A673 (cell line): ENCODE measurements at regions not wholly inside any gene's neighbourhood (a gene's known extent, or its start where the extent isn't known, plus 50 kb on each side); places are given as distances from the start of the nearest gene placed in this dataset.

Experiments
- BruUV-seq: library from RNA; stranded (reverse); fragments of 400-500 nt; replicated peaks from 2 replicates; lab custom pipeline; 2021; lab: Mats Ljungman, UMichigan
- CTCF ChIA-PET: fragments of 300-600 bp; sonication (Branson Sonifier 250); formaldehyde crosslinking; loops from one replicate; lab custom pipeline; 2022; ENCODE audit warnings: antibody characterized with exemption; lab: Charles Lee
- POLR2A ChIA-PET: fragments of 300-600 bp; sonication (Branson Sonifier 250); formaldehyde crosslinking; loops from one replicate; lab custom pipeline; 2022; ENCODE audit warnings: antibody characterized with exemption; ENCODE audit not compliant: low non-redundant PET; lab: Charles Lee
- DNase-seq: peaks from one replicate; pipeline ENCODE4 v3.0.0-alpha.2; 2015; ENCODE audit warnings: low spot score
- H3K27ac ChIP-seq: fragments of 200-600 bp; sonication (generic); 2 replicates; pipeline ENCODE4 v1.5.1; 2016; ENCODE audit warnings: mixed run types, low read depth, mild to moderate bottlenecking, mixed read lengths, antibody characterized with exemption, low read length; ENCODE audit not compliant: poor library complexity, severe bottlenecking
- H3K27me3 ChIP-seq: fragments of 200-600 bp; sonication (generic); replicated peaks from 2 replicates; pipeline ENCODE4 v1.6.1; 2017; ENCODE audit warnings: mixed run types, low read depth, mild to moderate bottlenecking, mixed read lengths, antibody characterized with exemption, low read length; ENCODE audit not compliant: insufficient read depth, poor library complexity
- H3K36me3 ChIP-seq: fragments of 200-600 bp; sonication (generic); 2 replicates; pipeline ENCODE4 v1.6.1; 2016; ENCODE audit warnings: mixed run types, mild to moderate bottlenecking, mixed read lengths, antibody characterized with exemption, low read length; ENCODE audit not compliant: insufficient read depth, poor library complexity, severe bottlenecking
- H3K4me1 ChIP-seq: fragments of 200-600 bp; sonication (generic); 2 replicates; pipeline ENCODE4 v1.6.1; 2017; ENCODE audit warnings: mixed run types, mild to moderate bottlenecking, mixed read lengths, antibody characterized with exemption, low read length; ENCODE audit not compliant: insufficient read depth, poor library complexity, severe bottlenecking
- H3K4me3 ChIP-seq: fragments of 200-600 bp; sonication (generic); 2 replicates; pipeline ENCODE4 v1.5.1; 2016; ENCODE audit warnings: low read depth, mixed run types, mild to moderate bottlenecking, mixed read lengths, low read length; ENCODE audit not compliant: poor library complexity, severe bottlenecking
- H3K9me3 ChIP-seq: fragments of 200-600 bp; sonication (generic); 2 replicates; pipeline ENCODE4 v1.6.1; 2016; ENCODE audit warnings: mixed run types, low read depth, mild to moderate bottlenecking, mixed read lengths, antibody characterized with exemption, low read length; ENCODE audit not compliant: poor library complexity, severe bottlenecking
- CTCF ChIP-seq: fragments of 300-800, 200-600 bp; sonication (generic); conservative IDR thresholded peaks from 2 replicates; pipeline ENCODE4 v1.5.1; 2017; ENCODE audit warnings: low read depth, mild to moderate bottlenecking, antibody characterized with exemption, low read length, moderate library complexity, mixed read lengths
- EZH2 ChIP-seq: fragments of 200-600 bp; sonication (generic); IDR thresholded peaks from 2 replicates; pipeline ENCODE4 v1.6.1; 2017; ENCODE audit warnings: borderline replicate concordance, low read depth, mild to moderate bottlenecking, mixed read lengths, antibody characterized with exemption, low read length; ENCODE audit not compliant: poor library complexity, severe bottlenecking
- intact Hi-C: fragments of 100-400 bp; cut with micrococcal nuclease; formaldehyde crosslinking; loops from one replicate; pipeline ENCODE4 v1.10.0; 2022; ENCODE audit not compliant: unreplicated experiment

DNA sequence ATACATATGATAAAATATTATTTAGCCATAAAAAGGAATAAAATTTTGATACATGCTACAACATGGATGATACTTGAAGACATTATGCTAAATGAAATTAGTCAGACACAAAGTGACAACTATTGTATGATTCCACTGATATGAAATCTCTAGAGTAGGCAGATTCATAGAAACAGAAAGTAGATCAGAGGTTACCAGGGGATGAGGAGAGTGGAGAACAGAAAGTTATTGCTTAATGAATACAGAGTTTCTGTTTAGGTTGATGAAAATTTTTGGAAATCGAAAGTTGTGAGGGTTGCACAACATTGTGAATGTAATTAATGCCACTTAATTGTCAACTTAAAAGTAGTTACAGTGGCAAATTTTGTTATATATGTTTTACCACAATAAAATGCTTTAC is 315.7 kb upstream of the USP25 start:
- no peak overlapping the region for H3K27ac ChIP-seq
- H3K4me3 ChIP-seq = no peak overlapping the region
- no peak for DNase-seq
- BruUV-seq = no TSS peak
- H3K36me3 ChIP-seq = no peaks in the 10 kb centered on the region
- intact Hi-C loops = no loop called here
- H3K9me3 ChIP-seq = no peaks in the 10 kb centered on the region
- TF ChIP-seq EZH2 (no peak), CTCF (no peak)
- ChIA-PET POLR2A (no interaction called here), CTCF (no interaction called here)
- H3K27me3 ChIP-seq = no peaks in the 10 kb centered on the region
- H3K4me1 ChIP-seq = no peaks in the 10 kb centered on the region

DNA sequence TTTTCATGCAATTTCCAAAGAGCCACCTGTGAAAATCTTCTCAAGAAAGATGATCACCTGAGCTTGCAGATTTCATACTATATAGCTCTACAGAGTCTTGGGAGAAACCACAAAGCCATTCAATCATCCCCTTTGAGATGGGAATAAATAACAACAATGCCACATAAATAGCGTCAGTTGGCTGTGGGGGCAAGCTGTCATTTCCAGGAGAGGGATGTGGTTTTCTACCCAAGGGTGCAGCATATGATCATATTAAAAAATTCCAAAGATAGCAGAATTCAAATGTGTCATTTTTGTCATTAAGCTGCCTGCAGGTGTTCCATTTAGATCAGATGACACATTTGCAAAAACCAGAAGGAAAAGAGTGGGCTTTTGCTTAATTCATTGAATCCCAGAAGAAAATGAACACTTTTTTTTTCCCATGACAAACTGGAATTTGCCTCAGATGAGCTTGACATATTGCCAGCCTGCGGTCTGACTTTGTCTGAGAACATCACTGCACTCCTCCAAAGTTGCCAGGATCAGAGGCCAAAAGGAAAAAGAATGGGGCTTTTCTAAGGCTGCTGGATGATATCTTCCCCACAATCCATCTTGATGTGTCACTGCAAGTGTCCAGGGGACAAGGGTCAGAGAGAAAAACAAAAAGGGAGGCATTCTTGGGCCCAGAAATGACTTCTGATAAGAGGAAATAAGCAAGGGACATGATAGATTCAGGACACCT is 314.1 kb upstream of the USP25 start:
- ChIA-PET POLR2A (no interaction called here), CTCF (no interaction called here)
- Histone ChIP-seq H3K36me3 (no peaks in the 10 kb centered on the region), H3K9me3 (no peaks in the 10 kb centered on the region), H3K27me3 (no peaks in the 10 kb centered on the region), H3K27ac (no peak overlapping the region), H3K4me1 (no peaks in the 10 kb centered on the region), H3K4me3 (no peak overlapping the region)
- BruUV-seq = no TSS peak
- no peak for DNase-seq
- intact Hi-C loops = no loop called here
- TF ChIP-seq EZH2 (no peak), CTCF (no peak)

GRCh38 chr21:15421441-15421881 is 308.3 kb upstream of the USP25 start:
- ChIA-PET CTCF (no interaction called here), POLR2A (no interaction called here)
- Histone ChIP-seq H3K4me3 (no peak overlapping the region), H3K27ac (no peak overlapping the region), H3K27me3 (no peaks in the 10 kb centered on the region), H3K4me1 (no peaks in the 10 kb centered on the region), H3K9me3 (no peaks in the 10 kb centered on the region), H3K36me3 (no peaks in the 10 kb centered on the region)
- intact Hi-C loops = no loop called here
- TF ChIP-seq EZH2 = no peak
- TF ChIP-seq CTCF = no peak
- DNase-seq = no peak
- BruUV-seq = no TSS peak
